GM12874 (cell line): ENCODE measurements at regions not wholly inside any gene's neighbourhood (a gene's known extent, or its start where the extent isn't known, plus 50 kb on each side); places are given as distances from the start of the nearest gene placed in this dataset.

Experiments
- CTCF ChIP-seq: IDR thresholded peaks from 2 replicates; pipeline ENCODE4 v1.5.1; 2011; ENCODE audit warnings: low read depth, mild to moderate bottlenecking, control low read depth, low read length, moderate library complexity; ENCODE audit not compliant: insufficient read depth

- TF ChIP-seq CTCF: no peak
Observed at GRCh38 chr13:33933810-33934209, 115.9 kb downstream of the RFC3 start.

GRCh38 chr13:33934343-33934742 is 116.4 kb downstream of the RFC3 start:
- TF ChIP-seq CTCF: no peak

GRCh38 chr13:33934951-33935371 is 117.0 kb downstream of the RFC3 start:
- no peak for TF ChIP-seq CTCF

GRCh38 chr13:33935969-33936368 is 118.0 kb downstream of the RFC3 start:
- TF ChIP-seq CTCF: no peak

GRCh38 chr13:33937373-33938098 is 119.6 kb downstream of the RFC3 start:
- no peak for TF ChIP-seq CTCF

- TF ChIP-seq CTCF: no peak
Observed at GRCh38 chr13:33940256-33940655, 122.3 kb downstream of the RFC3 start.

- no peak for TF ChIP-seq CTCF
Observed at GRCh38 chr13:33940898-33941297, 122.9 kb downstream of the RFC3 start.
